ENCODE measurements at regions not wholly inside any gene's neighbourhood (a gene's known extent, or its start where the extent isn't known, plus 50 kb on each side); places are given as distances from the start of the nearest gene placed in this dataset.

GRCh38 chr11:115081972-115082371, 403.6 kb downstream of the NXPE2 start:
- no peak for DNase-seq (ENCODE audit: low read depth)

- DNase-seq (ENCODE audit: low read depth) = no peak
Observed at GRCh38 chr11:115083144-115083806, 404.9 kb downstream of the NXPE2 start.

GRCh38 chr11:115084231-115084630, 405.9 kb downstream of the NXPE2 start:
- DNase-seq (ENCODE audit: low read depth) = no peak

GRCh38 chr11:115085461-115086210, 407.3 kb downstream of the NXPE2 start:
- no peak for DNase-seq (ENCODE audit: low read depth)

- DNase-seq (ENCODE audit: low read depth) = no peak
Observed at GRCh38 chr11:115087791-115088190, 409.5 kb downstream of the NXPE2 start.

- no peak for DNase-seq (ENCODE audit: low read depth)
Observed at GRCh38 chr11:115092516-115092915, 411.7 kb downstream of the CADM1 start.

DNA sequence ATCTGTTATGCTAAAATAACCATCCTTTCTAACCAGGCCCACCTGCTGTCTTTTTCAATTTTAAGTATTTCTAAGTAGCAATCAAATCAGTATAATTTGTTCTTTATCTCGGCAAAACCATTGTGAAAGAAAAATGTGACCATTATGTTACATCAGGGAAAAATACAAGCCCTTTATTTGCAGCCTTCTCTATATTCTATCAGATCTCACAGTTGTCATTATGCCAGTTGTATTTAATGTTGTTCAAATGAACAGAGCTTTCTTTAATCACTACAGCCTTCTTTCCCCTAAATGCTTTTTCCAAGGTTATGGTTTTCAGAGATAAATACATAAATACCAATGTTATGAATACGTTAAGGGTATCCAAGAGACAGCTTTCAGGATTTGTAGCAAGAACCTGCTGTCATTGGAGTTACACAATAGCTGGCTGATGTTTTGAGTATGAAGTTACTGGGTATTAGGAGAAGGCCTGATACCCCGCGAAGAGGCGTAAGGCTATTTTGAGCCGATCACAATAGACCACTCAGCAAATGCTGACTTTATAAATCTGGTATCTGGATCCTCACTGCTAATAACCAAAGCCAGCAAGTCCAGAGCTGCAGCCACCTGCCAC, 406.3 kb downstream of the CADM1 start:
- DNase-seq (ENCODE audit: low read depth) = peak; percentile 45

GRCh38 chr11:115100706-115101105, 403.5 kb downstream of the CADM1 start:
- DNase-seq (ENCODE audit: low read depth) = no peak

- DNase-seq (ENCODE audit: low read depth) = no peak
Observed at GRCh38 chr11:115103921-115104320, 400.3 kb downstream of the CADM1 start.

DNA sequence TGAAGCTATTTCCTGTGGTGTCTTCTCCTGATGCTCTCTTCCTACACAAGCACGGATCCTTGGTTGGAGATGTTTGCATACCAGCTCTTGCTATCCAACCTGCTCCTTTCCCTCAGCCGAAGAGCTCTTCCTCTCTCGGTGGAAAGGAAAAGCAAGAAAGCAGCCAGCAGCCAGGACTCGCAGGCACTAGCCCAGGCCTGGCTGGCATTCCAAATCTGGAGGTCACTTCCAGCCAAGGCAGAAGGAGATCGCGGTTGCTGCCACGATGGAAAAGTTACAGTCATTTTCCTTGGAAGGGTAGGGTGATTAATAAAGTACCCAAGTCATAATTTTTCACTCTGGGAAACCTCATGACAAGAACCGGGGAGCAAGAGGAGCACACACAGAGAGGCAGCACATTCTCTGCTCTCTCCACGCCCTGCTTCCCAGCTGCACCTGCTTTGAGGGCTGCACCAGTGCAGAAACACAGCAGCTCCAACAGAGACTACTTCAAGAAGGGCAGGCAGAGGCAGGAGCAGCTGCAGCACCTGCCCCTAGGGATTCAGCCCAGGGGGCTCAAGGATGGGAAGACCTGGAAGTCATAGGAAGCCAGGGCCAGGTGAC, 399.3 kb downstream of the CADM1 start:
- DNase-seq (ENCODE audit: low read depth) = no peak

- no peak for DNase-seq (ENCODE audit: low read depth)
Observed at GRCh38 chr11:115111066-115111465, 393.1 kb downstream of the CADM1 start.

GRCh38 chr11:115112754-115113153, 391.5 kb downstream of the CADM1 start:
- DNase-seq (ENCODE audit: low read depth) = no peak

GRCh38 chr11:115117956-115118493, 386.2 kb downstream of the CADM1 start:
- DNase-seq (ENCODE audit: low read depth) = no peak

DNA sequence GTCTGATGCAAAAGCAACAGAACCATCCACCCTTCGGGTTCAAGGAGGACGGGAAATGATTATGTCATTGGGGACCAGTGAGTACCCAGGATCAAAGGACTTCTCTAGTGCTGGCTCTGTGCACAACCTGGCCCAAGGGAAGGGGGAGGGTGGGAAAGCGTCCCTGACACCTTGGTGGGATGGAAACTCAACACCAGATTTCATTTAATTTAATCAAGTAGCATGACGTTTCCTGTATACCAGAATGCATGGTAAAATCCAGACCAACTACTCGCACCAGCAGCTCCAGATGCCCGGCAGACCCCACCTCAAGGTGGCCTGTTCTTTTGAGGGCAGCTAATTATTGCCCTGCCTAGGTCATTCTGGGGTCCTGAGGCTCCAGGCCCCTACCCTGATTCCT, 385.1 kb downstream of the CADM1 start:
- DNase-seq (ENCODE audit: low read depth) = no peak
